Naive thymus-derived CD4-positive, alpha-beta T cell (primary cell): ENCODE measurements at regions not wholly inside any gene's neighbourhood (a gene's known extent, or its start where the extent isn't known, plus 50 kb on each side); places are given as distances from the start of the nearest gene placed in this dataset.

Experiments
- ATAC-seq: fragments of 150-1000 bp; cut with Tn5 transposase; 2 replicates; pipeline ENCODE4 v1.10.0; 2021; ENCODE audit warnings: mild to moderate bottlenecking, moderate library complexity
- CTCF ChIA-PET: fragments of 350-600 bp; sonication (Branson Sonifier 250); formaldehyde crosslinking; loops from one replicate; lab custom pipeline; 2021; ENCODE audit warnings: antibody characterized with exemption; lab: Charles Lee
- POLR2A ChIA-PET: fragments of 350-600 bp; sonication (Branson Sonifier 250); formaldehyde crosslinking; loops from one replicate; lab custom pipeline; 2021; ENCODE audit warnings: antibody characterized with exemption, inconsistent platforms; lab: Charles Lee
- DNase-seq, 9 donors: peaks; one replicate each; pipeline versions ENCODE4 v3.0.0 to v3.0.0-alpha.2; 2020 to 2022; ENCODE audit warnings: mixed read lengths in 1 of 9
- H3K27ac ChIP-seq: one replicate; pipeline ENCODE4 v1.7.0; 2013; ENCODE audit warnings: mild to moderate bottlenecking, low read depth, low read length, moderate library complexity
- H3K27me3 ChIP-seq, 2 donors: one replicate each; pipeline ENCODE4 v1.7.0; 2013; ENCODE audit warnings: low read length in 2 of 2, mild to moderate bottlenecking in 2 of 2, moderate library complexity in 2 of 2; ENCODE audit not compliant: control insufficient read depth in 2 of 2, insufficient read depth in 2 of 2
- H3K36me3 ChIP-seq, 3 experiments: 1 replicate in 2 of 3; 2 replicates in 1 of 3; pipeline ENCODE4 v1.7.0; 2013; ENCODE audit warnings: low read length in 3 of 3, mild to moderate bottlenecking in 3 of 3, moderate library complexity in 1 of 3; ENCODE audit not compliant: insufficient read depth in 3 of 3, control insufficient read depth in 2 of 3
- H3K4me1 ChIP-seq, 2 donors: one replicate each; pipeline ENCODE4 v1.7.0; 2013; ENCODE audit warnings: low read length in 2 of 2, mild to moderate bottlenecking in 2 of 2, moderate library complexity in 1 of 2; ENCODE audit not compliant: control insufficient read depth in 2 of 2, insufficient read depth in 2 of 2
- H3K4me3 ChIP-seq: 2 replicates; pipeline ENCODE4 v1.7.0; 2013; ENCODE audit warnings: mild to moderate bottlenecking, low read length
- H3K9me3 ChIP-seq, 3 experiments: 1 replicate in 2 of 3; 2 replicates in 1 of 3; pipeline ENCODE4 v1.7.0; 2013; ENCODE audit warnings: low read length in 3 of 3; ENCODE audit not compliant: control insufficient read depth in 2 of 3
- H3K27ac Mint-ChIP-seq, 9 donors: one replicate each; pipeline ENCODE4 v1.8.0; 2020 to 2022; ENCODE audit warnings: mixed read lengths in 9 of 9, mild to moderate bottlenecking in 8 of 9, moderate library complexity in 5 of 9, inconsistent platforms in 2 of 9
- H3K27me3 Mint-ChIP-seq, 5 donors: one replicate each; pipeline ENCODE4 v1.8.0; 2021 to 2022; ENCODE audit warnings: mixed read lengths in 5 of 5, mild to moderate bottlenecking in 1 of 5
- H3K36me3 Mint-ChIP-seq, 5 donors: one replicate each; pipeline ENCODE4 v1.8.0; 2020 to 2022; ENCODE audit warnings: mixed read lengths in 5 of 5, mild to moderate bottlenecking in 3 of 5, inconsistent platforms in 1 of 5
- H3K4me1 Mint-ChIP-seq, 7 donors: one replicate each; pipeline ENCODE4 v1.8.0; 2020 to 2022; ENCODE audit warnings: mixed read lengths in 7 of 7, mild to moderate bottlenecking in 3 of 7, inconsistent platforms in 1 of 7
- H3K4me3 Mint-ChIP-seq, 10 donors: one replicate each; pipeline ENCODE4 v1.8.0; 2020 to 2022; ENCODE audit warnings: mild to moderate bottlenecking in 10 of 10, mixed read lengths in 10 of 10, moderate library complexity in 6 of 10, inconsistent platforms in 2 of 10
- H3K9me3 Mint-ChIP-seq, 11 donors: one replicate each; pipeline ENCODE4 v1.8.0; 2020 to 2022; ENCODE audit warnings: mixed read lengths in 11 of 11, mild to moderate bottlenecking in 4 of 11, inconsistent platforms in 1 of 11, moderate library complexity in 1 of 11
- intact Hi-C, 2 donors: fragments of 100-400 bp; cut with micrococcal nuclease; formaldehyde crosslinking; loops; one replicate each; pipeline ENCODE4 v1.15.1; 2023

- intact Hi-C loops = no loop called here
- Histone ChIP-seq H3K36me3 (no peaks in the 10 kb centered on the region), H3K4me1 (no peaks in the 10 kb centered on the region), H3K27me3 (no peaks in the 10 kb centered on the region), H3K9me3 (no peaks in the 10 kb centered on the region), H3K27ac (no peak overlapping the region), H3K4me3 (no peak overlapping the region)
- CTCF ChIA-PET = no interaction called here
- Mint-ChIP-seq H3K27me3 (peaks cover 0 to 21% (median 15%) of the 10 kb centered on the region in 5 donors), H3K4me1 (peaks cover 0 to 9% (median 0%) of the 10 kb centered on the region in 7 donors), H3K4me3 (no peak overlapping the region), H3K9me3 (peaks cover 0 to 2% (median 0%) of the 10 kb centered on the region in 11 donors), H3K36me3 (peaks cover 0 to 2% (median 0%) of the 10 kb centered on the region in 5 donors), H3K27ac (no peak overlapping the region)
- ATAC-seq (no peak), DNase-seq (no peak)
- POLR2A ChIA-PET = no interaction called here
These were observed 54.4 kb downstream of the NIBAN1 start for GRCh38 chr1:184919892-184920291.

- Histone ChIP-seq H3K27me3 (no peaks in the 10 kb centered on the region), H3K4me1 (no peaks in the 10 kb centered on the region), H3K4me3 (no peak overlapping the region), H3K27ac (no peak overlapping the region), H3K9me3 (no peaks in the 10 kb centered on the region), H3K36me3 (no peaks in the 10 kb centered on the region)
- DNase-seq (no peak), ATAC-seq (no peak)
- H3K36me3 Mint-ChIP-seq = no peaks in the 10 kb centered on the region
- POLR2A ChIA-PET = no interaction called here
- H3K27me3 Mint-ChIP-seq = peaks cover 0 to 21% (median 12%) of the 10 kb centered on the region in 5 donors
- H3K4me1 Mint-ChIP-seq = peaks cover 0 to 9% (median 0%) of the 10 kb centered on the region in 7 donors
- CTCF ChIA-PET = no interaction called here
- no peak overlapping the region for H3K4me3 Mint-ChIP-seq
- intact Hi-C loops = no loop called here
- H3K27ac Mint-ChIP-seq = no peak overlapping the region
- H3K9me3 Mint-ChIP-seq = no peaks in the 10 kb centered on the region
These were observed 58.7 kb downstream of the NIBAN1 start for GRCh38 chr1:184915463-184916090.

GRCh38 chr1:184914149-184914548 lies 60.2 kb downstream of the NIBAN1 start:
- H3K36me3 ChIP-seq = no peaks in the 10 kb centered on the region
- H3K4me3 ChIP-seq = no peak overlapping the region
- Mint-ChIP-seq H3K36me3 (no peaks in the 10 kb centered on the region), H3K27ac (no peak overlapping the region), H3K4me3 (no peak overlapping the region), H3K4me1 (peaks cover 0 to 8% (median 0%) of the 10 kb centered on the region in 7 donors), H3K27me3 (peaks cover 0 to 21% (median 12%) of the 10 kb centered on the region in 5 donors), H3K9me3 (no peaks in the 10 kb centered on the region)
- no peaks in the 10 kb centered on the region for H3K4me1 ChIP-seq
- no peak overlapping the region for H3K27ac ChIP-seq
- CTCF ChIA-PET = no interaction called here
- ATAC-seq (no peak), DNase-seq (no peak)
- intact Hi-C loops = no loop called here
- no peaks in the 10 kb centered on the region for H3K27me3 ChIP-seq
- H3K9me3 ChIP-seq = no peaks in the 10 kb centered on the region
- POLR2A ChIA-PET = no interaction called here

GRCh38 chr1:184912392-184912791 lies 61.9 kb downstream of the NIBAN1 start:
- Histone ChIP-seq H3K27me3 (no peaks in the 10 kb centered on the region), H3K36me3 (no peaks in the 10 kb centered on the region), H3K9me3 (no peaks in the 10 kb centered on the region), H3K27ac (no peak overlapping the region), H3K4me3 (no peak overlapping the region), H3K4me1 (no peaks in the 10 kb centered on the region)
- no peak for ATAC-seq
- POLR2A ChIA-PET = interaction anchor here (0.5 kb wide), 1 partner anchor 1536 kb away, joined by 3 read pairs; no protein-coding TSS in a partner anchor
- Mint-ChIP-seq H3K4me1 (no peaks in the 10 kb centered on the region), H3K27me3 (peaks cover 0 to 7% (median 6%) of the 10 kb centered on the region in 5 donors), H3K36me3 (no peaks in the 10 kb centered on the region), H3K27ac (no peak overlapping the region), H3K4me3 (no peak overlapping the region), H3K9me3 (no peaks in the 10 kb centered on the region)
- intact Hi-C loops = no loop called here
- no peak for DNase-seq
- CTCF ChIA-PET = no interaction called here

- ChIA-PET CTCF (no interaction called here), POLR2A (interaction anchor here (0.5 kb wide), 1 partner anchor 1537 kb away, joined by 3 read pairs; no protein-coding TSS in a partner anchor)
- H3K9me3 ChIP-seq = no peaks in the 10 kb centered on the region
- H3K9me3 Mint-ChIP-seq = no peaks in the 10 kb centered on the region
- H3K4me1 ChIP-seq = no peaks in the 10 kb centered on the region
- DNase-seq = no peak
- no peaks in the 10 kb centered on the region for H3K27me3 ChIP-seq
- intact Hi-C loops = no loop called here
- no peak overlapping the region for H3K4me3 ChIP-seq
- peaks cover 0 to 7% (median 4%) of the 10 kb centered on the region in 5 donors for H3K27me3 Mint-ChIP-seq
- ATAC-seq = no peak
- H3K4me3 Mint-ChIP-seq = no peak overlapping the region
- no peaks in the 10 kb centered on the region for H3K36me3 Mint-ChIP-seq
- no peaks in the 10 kb centered on the region for H3K36me3 ChIP-seq
- no peak overlapping the region for H3K27ac ChIP-seq
- H3K27ac Mint-ChIP-seq = no peak overlapping the region
- no peaks in the 10 kb centered on the region for H3K4me1 Mint-ChIP-seq
These were observed 62.5 kb downstream of the NIBAN1 start for GRCh38 chr1:184911830-184912229.

GRCh38 chr1:184911103-184911745 lies 63.1 kb downstream of the NIBAN1 start:
- H3K4me1 ChIP-seq = no peaks in the 10 kb centered on the region
- ChIA-PET POLR2A (no interaction called here), CTCF (no interaction called here)
- H3K36me3 ChIP-seq = no peaks in the 10 kb centered on the region
- Mint-ChIP-seq H3K4me3 (no peak overlapping the region), H3K27me3 (peaks cover 0 to 7% (median 0%) of the 10 kb centered on the region in 5 donors), H3K36me3 (no peaks in the 10 kb centered on the region), H3K4me1 (no peaks in the 10 kb centered on the region), H3K9me3 (no peaks in the 10 kb centered on the region), H3K27ac (no peak overlapping the region)
- H3K4me3 ChIP-seq = no peak overlapping the region
- ATAC-seq (no peak), DNase-seq (no peak)
- H3K27ac ChIP-seq = no peak overlapping the region
- intact Hi-C loops = no loop called here
- H3K9me3 ChIP-seq = no peaks in the 10 kb centered on the region
- H3K27me3 ChIP-seq = no peaks in the 10 kb centered on the region

- intact Hi-C loops = no loop called here
- POLR2A ChIA-PET = no interaction called here
- Histone ChIP-seq H3K36me3 (no peaks in the 10 kb centered on the region), H3K4me3 (no peak overlapping the region), H3K9me3 (no peaks in the 10 kb centered on the region), H3K27ac (no peak overlapping the region), H3K4me1 (peaks cover 0 to under 1% of the 10 kb centered on the region in 2 donors), H3K27me3 (no peaks in the 10 kb centered on the region)
- H3K36me3 Mint-ChIP-seq = no peaks in the 10 kb centered on the region
- no peaks in the 10 kb centered on the region for H3K9me3 Mint-ChIP-seq
- H3K4me3 Mint-ChIP-seq = no peak overlapping the region
- peaks cover 0 to 7% (median 0%) of the 10 kb centered on the region in 5 donors for H3K27me3 Mint-ChIP-seq
- no peak overlapping the region for H3K27ac Mint-ChIP-seq
- no peaks in the 10 kb centered on the region for H3K4me1 Mint-ChIP-seq
- ATAC-seq = no peak
- no peak for DNase-seq
- CTCF ChIA-PET = no interaction called here
These were observed 63.6 kb downstream of the NIBAN1 start for GRCh38 chr1:184910691-184911091.
